Panc1 (cell line): ENCODE measurements at regions not wholly inside any gene's neighbourhood (a gene's known extent, or its start where the extent isn't known, plus 50 kb on each side); places are given as distances from the start of the nearest gene placed in this dataset.

Source experiments
- ATAC-seq: fragments of 200-7000 bp; cut with Tn5 transposase; 2 replicates; pipeline ENCODE4 v1.9.1; 2020; ENCODE audit warnings: mild to moderate bottlenecking, moderate library complexity
- BruUV-seq: library from RNA; stranded (reverse); fragments of 400-500 nt; replicated peaks from 2 replicates; lab custom pipeline; 2021; lab: Mats Ljungman, UMichigan
- CTCF ChIA-PET: fragments of 300-600 bp; sonication (Branson Sonifier 250); formaldehyde crosslinking; loops from one replicate; lab custom pipeline; 2022; ENCODE audit warnings: antibody characterized with exemption; lab: Charles Lee
- POLR2A ChIA-PET: fragments of 300-600 bp; sonication (Branson Sonifier 250); formaldehyde crosslinking; loops from one replicate; lab custom pipeline; 2022; ENCODE audit warnings: antibody characterized with exemption; lab: Charles Lee
- DNase-seq: peaks from one replicate; pipeline ENCODE4 v3.0.0-alpha.2; 2010; ENCODE audit warnings: low read depth, low spot score
- H3K27ac ChIP-seq: 2 replicates; pipeline ENCODE4 v1.5.1; 2011; ENCODE audit warnings: mild to moderate bottlenecking, low read length, inconsistent platforms
- H3K27me3 ChIP-seq: fragments of 200-500 bp; sonication (Bioruptor generic); 2 replicates; pipeline ENCODE4 v1.6.0; 2014; ENCODE audit warnings: low read length, inconsistent platforms; ENCODE audit not compliant: control insufficient read depth, insufficient read depth
- H3K36me3 ChIP-seq: fragments of 200-500 bp; sonication (Bioruptor generic); 2 replicates; pipeline ENCODE4 v1.5.1; 2014; ENCODE audit warnings: inconsistent platforms, mild to moderate bottlenecking, low read length, moderate library complexity; ENCODE audit not compliant: control insufficient read depth, insufficient read depth
- H3K4me1 ChIP-seq: 2 replicates; pipeline ENCODE4 v1.5.1; 2011; ENCODE audit warnings: inconsistent platforms, mild to moderate bottlenecking, low read length, moderate library complexity; ENCODE audit not compliant: control insufficient read depth, insufficient read depth
- H3K4me3 ChIP-seq, 2 experiments: 2 replicates each; pipeline ENCODE4 v1.5.1; 2011 to 2012; ENCODE audit warnings: low read depth in 2 of 2, low read length in 2 of 2, mild to moderate bottlenecking in 2 of 2, inconsistent platforms in 1 of 2, moderate library complexity in 1 of 2
- H3K9me3 ChIP-seq: fragments of 200-500 bp; sonication (Bioruptor generic); 2 replicates; pipeline ENCODE4 v1.5.1; 2014; ENCODE audit warnings: low read depth, mild to moderate bottlenecking, inconsistent platforms, low read length, moderate library complexity; ENCODE audit not compliant: control insufficient read depth, insufficient read depth
- CTCF ChIP-seq: fragments of 450-650 bp; IDR thresholded peaks from 2 replicates; pipeline ENCODE4 v1.5.1; 2017; ENCODE audit warnings: mild to moderate bottlenecking
- POLR2AphosphoS5 ChIP-seq: IDR thresholded peaks from 2 replicates; pipeline ENCODE4 v1.6.1; 2012; ENCODE audit warnings: mild to moderate bottlenecking, low read depth, low read length, moderate library complexity
- SIN3A ChIP-seq: IDR thresholded peaks from 2 replicates; pipeline ENCODE4 v1.6.1; 2012; ENCODE audit warnings: low read depth, mild to moderate bottlenecking, low read length, moderate library complexity, borderline replicate concordance; ENCODE audit not compliant: insufficient read depth
- TCF7L2 ChIP-seq: IDR thresholded peaks from 2 replicates; pipeline ENCODE4 v1.6.1; 2011; ENCODE audit warnings: mild to moderate bottlenecking, low read depth, low read length, inconsistent platforms
- in situ Hi-C: cut with HindIII; loops from 2 replicates; pipeline ENCODE4 v1.10.0; 2016; ENCODE audit warnings: low sequenced_read_pairs, low pct_unique_long_range_greater_than_20kb
- intact Hi-C: fragments of 100-400 bp; cut with micrococcal nuclease; formaldehyde crosslinking; loops from one replicate; pipeline ENCODE4 v1.10.0; 2022; ENCODE audit not compliant: unreplicated experiment
- TF ChIP-seq, protein P1 (sequence below), 2 experiments: IDR thresholded peaks; 2 replicates each; pipeline ENCODE4 v1.6.1; 2011 to 2012; ENCODE audit warnings: low read depth in 2 of 2, control low read depth in 1 of 2, low read length in 1 of 2, mild to moderate bottlenecking in 1 of 2, moderate library complexity in 1 of 2; ENCODE audit not compliant: insufficient read depth in 1 of 2

DNA sequence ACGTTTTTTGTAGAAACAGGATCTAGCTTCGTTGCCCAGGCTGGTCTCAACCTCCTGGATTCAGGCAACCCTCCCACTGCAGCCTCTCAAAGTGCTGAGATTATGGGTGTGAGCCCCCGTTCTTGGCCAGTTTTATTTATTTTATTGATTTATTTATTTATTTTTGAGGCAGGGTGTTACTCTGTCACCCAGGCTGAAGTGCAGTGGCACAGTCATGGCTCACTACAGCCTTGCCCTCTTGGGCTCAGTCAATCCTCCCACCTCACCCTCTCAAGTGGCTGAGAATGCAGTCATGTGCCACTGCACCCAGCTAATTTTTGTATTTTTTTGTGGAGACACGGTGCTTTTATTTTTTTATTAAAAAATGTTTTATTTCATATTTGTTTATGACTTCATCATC lies 79.9 kb upstream of the ATF7IP2 start:
- no peak for ATAC-seq
- intact Hi-C loops = no loop called here
- in situ Hi-C loops = no loop called here
- Histone ChIP-seq H3K9me3 (no peaks in the 10 kb centered on the region), H3K27ac (no peak overlapping the region), H3K36me3 (no peaks in the 10 kb centered on the region), H3K27me3 (no peaks in the 10 kb centered on the region), H3K4me1 (no peaks in the 10 kb centered on the region), H3K4me3 (no peak overlapping the region)
- ChIA-PET CTCF (no interaction called here), POLR2A (no interaction called here)
- no TSS peak for BruUV-seq
- no peak for DNase-seq
- no peak for TF ChIP-seq POLR2AphosphoS5
- TF ChIP-seq TCF7L2 = no peak

- H3K4me3 ChIP-seq = no peak overlapping the region
- BruUV-seq = no TSS peak
- ChIA-PET CTCF (interaction anchor here (0.6 kb wide), 1 partner anchor 224 kb away, joined by 3 read pairs; no protein-coding TSS in a partner anchor), POLR2A (interaction anchor here (0.5 kb wide), 1 partner anchor 553 kb away, joined by 3 read pairs; no protein-coding TSS in a partner anchor)
- H3K27ac ChIP-seq = no peak overlapping the region
- no peaks in the 10 kb centered on the region for H3K36me3 ChIP-seq
- in situ Hi-C loops = no loop called here
- intact Hi-C loops = no loop called here
- DNase-seq (no peak), ATAC-seq (no peak)
- no peak for TF ChIP-seq SIN3A
- TF ChIP-seq TCF7L2 = no peak
- TF ChIP-seq, protein P1, sequence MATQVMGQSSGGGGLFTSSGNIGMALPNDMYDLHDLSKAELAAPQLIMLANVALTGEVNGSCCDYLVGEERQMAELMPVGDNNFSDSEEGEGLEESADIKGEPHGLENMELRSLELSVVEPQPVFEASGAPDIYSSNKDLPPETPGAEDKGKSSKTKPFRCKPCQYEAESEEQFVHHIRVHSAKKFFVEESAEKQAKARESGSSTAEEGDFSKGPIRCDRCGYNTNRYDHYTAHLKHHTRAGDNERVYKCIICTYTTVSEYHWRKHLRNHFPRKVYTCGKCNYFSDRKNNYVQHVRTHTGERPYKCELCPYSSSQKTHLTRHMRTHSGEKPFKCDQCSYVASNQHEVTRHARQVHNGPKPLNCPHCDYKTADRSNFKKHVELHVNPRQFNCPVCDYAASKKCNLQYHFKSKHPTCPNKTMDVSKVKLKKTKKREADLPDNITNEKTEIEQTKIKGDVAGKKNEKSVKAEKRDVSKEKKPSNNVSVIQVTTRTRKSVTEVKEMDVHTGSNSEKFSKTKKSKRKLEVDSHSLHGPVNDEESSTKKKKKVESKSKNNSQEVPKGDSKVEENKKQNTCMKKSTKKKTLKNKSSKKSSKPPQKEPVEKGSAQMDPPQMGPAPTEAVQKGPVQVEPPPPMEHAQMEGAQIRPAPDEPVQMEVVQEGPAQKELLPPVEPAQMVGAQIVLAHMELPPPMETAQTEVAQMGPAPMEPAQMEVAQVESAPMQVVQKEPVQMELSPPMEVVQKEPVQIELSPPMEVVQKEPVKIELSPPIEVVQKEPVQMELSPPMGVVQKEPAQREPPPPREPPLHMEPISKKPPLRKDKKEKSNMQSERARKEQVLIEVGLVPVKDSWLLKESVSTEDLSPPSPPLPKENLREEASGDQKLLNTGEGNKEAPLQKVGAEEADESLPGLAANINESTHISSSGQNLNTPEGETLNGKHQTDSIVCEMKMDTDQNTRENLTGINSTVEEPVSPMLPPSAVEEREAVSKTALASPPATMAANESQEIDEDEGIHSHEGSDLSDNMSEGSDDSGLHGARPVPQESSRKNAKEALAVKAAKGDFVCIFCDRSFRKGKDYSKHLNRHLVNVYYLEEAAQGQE (IDR thresholded peaks at IDR 0.05; ENCODE audit: insufficient read depth in 1 of 2, low read depth in 2 of 2, low read length in 1 of 2) = no peak
- no peak for TF ChIP-seq CTCF
- TF ChIP-seq POLR2AphosphoS5 = no peak
- H3K4me1 ChIP-seq = no peaks in the 10 kb centered on the region
- no peaks in the 10 kb centered on the region for H3K9me3 ChIP-seq
- no peaks in the 10 kb centered on the region for H3K27me3 ChIP-seq
Observed at GRCh38 chr16:10308305-10309193, 77.3 kb upstream of the ATF7IP2 start.
